GM06990 (cell line): ENCODE measurements at regions not wholly inside any gene's neighbourhood (a gene's known extent, or its start where the extent isn't known, plus 50 kb on each side); places are given as distances from the start of the nearest gene placed in this dataset.
A peak's percentile ranks its signal among the peaks of the same experiment; 100 is the strongest.

Source experiments
- DNase-seq: peaks from one replicate; pipeline ENCODE4 v3.0.0-alpha.2; 2011; ENCODE audit not compliant: insufficient read length; ENCODE audit errors: extremely low read depth
- H3K27me3 ChIP-seq: replicated peaks from 2 replicates; pipeline ENCODE4 v1.6.0; 2011; ENCODE audit warnings: low read length; ENCODE audit not compliant: control insufficient read depth, insufficient read depth
- H3K36me3 ChIP-seq: 2 replicates; pipeline ENCODE4 v1.5.1; 2011; ENCODE audit warnings: low read length; ENCODE audit not compliant: control insufficient read depth, insufficient read depth
- H3K4me3 ChIP-seq: replicated peaks from 2 replicates; pipeline ENCODE4 v1.5.1; 2011; ENCODE audit warnings: low read depth, mild to moderate bottlenecking, control low read depth, low read length
- TF ChIP-seq, protein P1 (sequence below): IDR thresholded peaks from 2 replicates; pipeline ENCODE4 v1.5.1; 2011; ENCODE audit warnings: low read length, control low read depth, mild to moderate bottlenecking, inconsistent platforms; ENCODE audit not compliant: insufficient read depth, poor library complexity, severe bottlenecking

DNA sequence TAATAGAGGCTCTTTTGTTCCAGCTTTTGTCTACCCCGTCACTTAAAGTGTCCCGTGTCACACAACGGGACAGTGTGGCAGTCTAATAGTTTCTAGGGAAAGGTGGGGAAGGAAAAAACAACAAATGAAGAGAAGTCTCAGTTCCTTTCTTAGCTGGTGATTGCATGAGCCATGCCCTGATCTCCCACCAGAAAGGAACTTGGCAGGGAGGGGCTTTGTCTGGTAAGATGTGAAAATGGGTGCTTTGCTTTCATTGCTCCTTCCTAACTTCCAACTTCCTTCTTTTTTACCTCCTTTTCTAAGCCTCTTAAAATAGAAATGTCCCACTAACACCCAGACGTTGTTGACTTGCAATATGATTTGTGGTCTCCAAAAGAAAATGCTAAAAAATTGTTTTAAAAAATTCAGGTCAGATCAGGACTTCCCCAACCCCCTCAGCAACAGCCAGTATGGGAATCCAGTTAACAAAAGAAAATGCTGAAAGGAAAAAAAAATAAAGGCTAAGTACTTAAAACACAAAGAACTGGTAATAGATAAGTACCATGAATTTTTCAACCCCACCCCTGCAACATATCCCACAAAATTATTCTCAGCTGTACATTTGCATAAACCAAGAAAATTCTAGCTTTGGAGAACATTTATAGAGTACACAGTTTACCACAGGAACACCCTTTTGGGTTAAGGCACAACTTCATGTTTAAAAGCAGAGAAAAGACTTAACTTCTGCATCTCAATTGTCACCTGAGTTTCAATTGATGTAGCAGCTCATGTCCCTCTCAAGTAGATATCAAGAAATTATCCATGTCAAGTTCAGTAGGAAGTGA is 106.2 kb downstream of the NIBAN1 start:
- DNase-seq = no peak
- Histone ChIP-seq H3K36me3 (no peaks in the 10 kb centered on the region), H3K4me3 (no peak overlapping the region), H3K27me3 (no peaks in the 10 kb centered on the region)
- TF ChIP-seq, protein P1, sequence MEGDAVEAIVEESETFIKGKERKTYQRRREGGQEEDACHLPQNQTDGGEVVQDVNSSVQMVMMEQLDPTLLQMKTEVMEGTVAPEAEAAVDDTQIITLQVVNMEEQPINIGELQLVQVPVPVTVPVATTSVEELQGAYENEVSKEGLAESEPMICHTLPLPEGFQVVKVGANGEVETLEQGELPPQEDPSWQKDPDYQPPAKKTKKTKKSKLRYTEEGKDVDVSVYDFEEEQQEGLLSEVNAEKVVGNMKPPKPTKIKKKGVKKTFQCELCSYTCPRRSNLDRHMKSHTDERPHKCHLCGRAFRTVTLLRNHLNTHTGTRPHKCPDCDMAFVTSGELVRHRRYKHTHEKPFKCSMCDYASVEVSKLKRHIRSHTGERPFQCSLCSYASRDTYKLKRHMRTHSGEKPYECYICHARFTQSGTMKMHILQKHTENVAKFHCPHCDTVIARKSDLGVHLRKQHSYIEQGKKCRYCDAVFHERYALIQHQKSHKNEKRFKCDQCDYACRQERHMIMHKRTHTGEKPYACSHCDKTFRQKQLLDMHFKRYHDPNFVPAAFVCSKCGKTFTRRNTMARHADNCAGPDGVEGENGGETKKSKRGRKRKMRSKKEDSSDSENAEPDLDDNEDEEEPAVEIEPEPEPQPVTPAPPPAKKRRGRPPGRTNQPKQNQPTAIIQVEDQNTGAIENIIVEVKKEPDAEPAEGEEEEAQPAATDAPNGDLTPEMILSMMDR = no peak

DNA sequence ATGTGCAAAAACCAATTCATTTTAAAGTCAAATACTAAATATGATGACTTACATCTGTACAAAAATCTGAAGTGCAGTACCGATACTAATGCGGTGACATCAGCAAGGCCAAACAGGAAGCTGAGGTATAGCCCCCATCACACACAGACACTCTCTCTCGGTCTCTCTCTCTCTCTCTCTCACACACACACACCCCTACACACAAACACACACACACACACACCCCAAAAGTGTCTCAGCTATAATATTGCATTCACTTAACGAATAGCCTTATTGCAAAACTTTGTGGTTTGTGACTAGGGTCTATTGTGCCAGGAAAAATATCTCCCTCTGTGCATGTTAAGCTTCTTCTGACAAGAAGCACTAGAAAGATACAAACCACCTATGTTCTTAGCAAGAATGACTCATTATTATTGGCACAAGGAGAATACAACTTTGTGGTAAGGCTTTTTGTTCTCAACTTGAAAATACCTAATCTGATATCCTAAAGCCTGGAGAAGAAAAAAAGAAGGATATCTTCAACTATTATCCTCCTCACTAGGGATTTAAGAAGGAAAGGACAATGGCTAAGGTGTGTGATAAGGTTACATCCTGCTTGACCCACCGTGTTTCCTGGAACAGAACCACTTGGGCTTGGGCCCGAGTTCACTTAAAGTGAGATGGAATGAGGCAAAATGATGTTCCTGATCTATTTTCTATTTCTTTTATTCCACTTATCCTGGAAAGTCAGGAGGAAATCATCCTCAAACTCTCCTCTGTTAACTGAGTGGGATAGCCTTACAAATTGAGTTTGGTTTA is 107.1 kb downstream of the NIBAN1 start:
- Histone ChIP-seq H3K36me3 (no peaks in the 10 kb centered on the region), H3K4me3 (no peak overlapping the region), H3K27me3 (no peaks in the 10 kb centered on the region)
- peak; percentile 79 for DNase-seq
- TF ChIP-seq, protein P1 = no peak

DNA sequence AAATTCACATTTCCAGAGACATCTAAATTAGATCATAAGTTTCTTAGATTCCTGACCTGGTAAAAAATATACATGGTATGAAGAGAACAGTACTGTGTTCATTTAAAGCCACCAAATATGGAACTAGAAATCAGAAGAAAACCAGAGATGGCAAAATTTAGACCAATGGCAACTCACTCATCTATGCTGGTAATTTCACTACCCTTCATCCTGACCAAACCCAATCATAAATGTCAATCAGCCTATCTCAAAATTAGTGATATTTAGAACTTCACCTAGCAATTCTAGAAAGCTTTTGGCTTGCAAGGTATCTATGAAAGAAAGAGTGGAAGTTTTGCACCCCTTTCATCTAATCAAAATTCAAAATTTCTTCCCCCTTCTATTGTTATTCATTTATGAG is 107.7 kb downstream of the NIBAN1 start:
- H3K27me3 ChIP-seq = no peaks in the 10 kb centered on the region
- H3K36me3 ChIP-seq = no peaks in the 10 kb centered on the region
- DNase-seq = no peak
- TF ChIP-seq, protein P1 = no peak
- H3K4me3 ChIP-seq = no peak overlapping the region

DNA sequence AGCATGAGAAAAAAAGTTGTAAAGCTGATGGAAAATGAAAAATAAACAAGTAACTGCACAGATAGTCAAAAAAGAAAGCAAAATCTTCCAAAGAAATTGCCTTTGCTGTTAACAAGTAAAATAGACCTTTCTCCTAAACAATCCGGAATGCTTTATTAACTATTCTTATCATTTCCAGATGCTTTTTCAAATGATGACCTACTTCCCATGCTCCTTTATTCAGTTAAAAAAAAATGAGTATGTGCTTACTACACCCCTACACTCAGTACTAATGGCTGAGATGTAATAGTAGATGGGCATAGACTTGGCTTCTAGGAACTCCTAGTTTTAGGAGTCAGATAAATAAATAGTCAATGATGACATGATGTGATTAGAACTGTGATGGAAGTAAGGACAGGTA is 108.5 kb downstream of the NIBAN1 start:
- no peaks in the 10 kb centered on the region for H3K36me3 ChIP-seq
- H3K27me3 ChIP-seq = no peaks in the 10 kb centered on the region
- H3K4me3 ChIP-seq = no peak overlapping the region
- DNase-seq = no peak
- TF ChIP-seq, protein P1 = no peak

DNA sequence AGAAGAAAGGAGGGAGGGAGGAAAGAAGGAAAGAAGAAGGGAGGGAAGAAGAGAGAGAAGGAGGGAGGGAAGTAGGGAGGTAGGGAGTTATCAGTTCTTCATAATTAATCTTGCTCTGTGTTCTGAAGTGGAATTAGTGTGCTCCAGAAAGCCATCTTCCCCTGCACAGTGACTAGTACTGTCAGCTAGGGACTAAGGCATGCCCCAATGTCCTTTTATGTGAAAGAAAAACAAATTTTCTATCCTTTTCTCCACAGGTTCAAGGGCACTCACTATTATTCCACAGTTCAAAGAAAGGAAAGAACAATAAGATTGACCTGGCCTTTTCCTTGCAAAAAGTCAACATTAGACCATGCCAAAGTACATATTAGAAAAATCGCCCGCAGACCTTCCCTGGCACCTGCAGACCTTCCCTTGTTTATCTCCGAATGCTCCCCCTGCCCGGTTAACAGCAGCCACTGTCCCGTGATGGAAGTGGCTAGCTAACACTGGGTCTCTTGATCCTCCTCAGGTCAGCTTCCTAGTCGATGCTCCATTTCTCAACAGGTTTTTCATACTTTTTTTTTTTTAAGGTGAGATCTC is 107.2 kb upstream of the EDEM3 start:
- peaks cover 2% of the 10 kb centered on the region for H3K36me3 ChIP-seq
- no peaks in the 10 kb centered on the region for H3K27me3 ChIP-seq
- no peak for DNase-seq
- H3K4me3 ChIP-seq = no peak overlapping the region
- TF ChIP-seq, protein P1 = no peak
